ENCODE measurements at regions not wholly inside any gene's neighbourhood (a gene's known extent, or its start where the extent isn't known, plus 50 kb on each side); places are given as distances from the start of the nearest gene placed in this dataset.
"Not testable (repeated sequence)": the region's sequence is repeated elsewhere in the genome, so short reads cannot be mapped to it uniquely, and the experiment has no call there.

GRCh38 chr9:81431641-81432040 lies 257.7 kb downstream of the TLE1 start:
- DNase-seq (ENCODE audit: low read depth) = peak; percentile 100

GRCh38 chr9:81430727-81431126 lies 258.6 kb downstream of the TLE1 start:
- peak; percentile 61 for DNase-seq (ENCODE audit: low read depth)

DNA sequence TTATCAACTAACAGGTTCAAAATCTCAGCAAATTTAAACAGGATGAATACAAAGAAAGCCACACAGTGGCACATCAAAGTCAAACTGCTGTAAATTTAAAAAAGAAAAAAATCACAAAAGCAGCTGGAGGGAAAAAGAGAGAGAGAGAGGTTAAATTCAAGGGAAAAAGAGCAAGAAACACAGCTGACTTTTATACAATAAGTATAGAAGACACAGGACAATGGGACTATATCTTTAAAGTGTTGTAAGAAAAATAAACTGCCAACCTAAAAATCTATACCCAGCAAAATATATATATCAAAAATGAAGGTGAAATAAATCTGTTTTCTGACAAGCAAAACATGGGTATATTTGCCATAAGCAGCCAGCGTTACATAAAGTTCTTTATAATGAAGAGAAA lies 261.5 kb downstream of the TLE1 start:
- peak; percentile 38 for DNase-seq (ENCODE audit: low read depth)

DNA sequence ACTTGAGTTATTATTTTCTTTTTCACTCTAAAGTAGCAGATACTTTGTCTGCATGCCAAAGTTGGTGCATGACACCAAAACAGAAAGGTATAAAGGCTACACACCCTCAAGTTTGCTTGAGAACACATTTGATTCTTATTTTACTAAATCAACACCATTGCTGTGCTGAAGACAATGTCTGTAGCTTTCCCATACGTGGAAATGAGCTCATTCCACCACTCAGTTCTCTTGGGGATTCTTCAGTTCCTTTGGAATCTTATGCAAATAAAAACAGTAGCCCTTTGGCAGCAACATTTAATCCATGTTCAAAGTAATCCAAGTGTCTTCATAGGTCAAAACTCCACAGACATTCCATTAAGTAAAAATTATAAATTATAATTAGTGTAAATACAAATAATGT lies 264.9 kb downstream of the TLE1 start:
- DNase-seq (ENCODE audit: low read depth) = peak; percentile 82

DNA sequence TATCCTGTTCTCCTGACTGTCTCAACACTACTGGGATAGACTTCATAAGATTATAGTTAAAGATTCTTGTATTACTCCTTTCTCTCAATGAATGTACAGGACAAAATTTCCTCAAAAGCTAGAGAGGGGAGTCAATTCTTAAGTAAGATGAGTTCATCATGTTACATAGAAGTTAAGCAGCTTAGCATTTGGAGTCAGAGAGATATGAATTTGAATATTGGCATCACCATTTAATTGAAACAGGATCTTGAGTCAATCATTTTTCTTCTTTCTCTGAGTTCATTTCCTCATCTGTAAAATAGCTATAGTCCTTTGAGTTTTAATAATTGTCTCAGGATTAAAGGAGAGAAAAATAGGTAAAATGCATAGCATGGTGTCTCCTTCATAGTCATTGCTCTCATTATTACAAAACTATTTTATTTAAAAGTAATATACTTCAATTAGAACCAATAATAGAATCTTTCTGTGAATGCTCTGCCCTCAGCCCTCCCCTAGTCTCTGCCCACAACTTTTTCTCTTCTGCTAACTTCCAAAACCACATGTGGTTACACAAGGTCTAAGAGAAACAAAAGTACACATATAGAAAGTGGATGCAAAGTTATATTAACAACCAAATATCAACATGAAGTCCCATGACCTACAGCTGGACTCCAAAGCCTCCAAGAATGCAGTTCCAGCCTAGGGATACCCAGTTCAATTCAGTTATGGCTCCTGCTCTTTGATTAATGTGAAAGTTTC lies 265.6 kb downstream of the TLE1 start:
- DNase-seq (ENCODE audit: low read depth) = peak; percentile 13

DNA sequence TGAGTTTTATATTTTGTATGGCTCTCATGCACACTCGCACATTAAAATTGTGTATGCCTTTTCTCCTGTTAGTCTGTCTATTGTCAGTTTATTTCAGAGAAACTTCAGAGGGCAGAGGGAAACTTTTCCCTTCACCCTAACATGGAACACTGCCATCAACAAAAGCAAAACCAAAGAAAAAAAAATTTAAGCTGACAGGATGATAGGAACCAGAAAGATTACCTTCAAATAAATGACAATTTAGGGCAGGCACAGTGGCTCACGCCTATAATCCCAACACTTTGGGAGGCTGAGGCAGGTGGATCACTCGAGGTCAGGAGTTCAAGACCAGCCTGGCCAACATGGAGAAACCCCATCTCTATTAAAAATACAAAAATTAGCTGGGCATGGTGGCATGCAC lies 268.3 kb downstream of the TLE1 start:
- not testable (repeated sequence) for DNase-seq (ENCODE audit: low read depth)

- DNase-seq (ENCODE audit: low read depth) = no peak
Observed at GRCh38 chr9:81420024-81420423, 269.3 kb downstream of the TLE1 start.

- no peak for DNase-seq (ENCODE audit: low read depth)
Observed at GRCh38 chr9:81417941-81418340, 271.4 kb downstream of the TLE1 start.

GRCh38 chr9:81417299-81417675 lies 272.1 kb downstream of the TLE1 start:
- no peak for DNase-seq (ENCODE audit: low read depth)

- DNase-seq (ENCODE audit: low read depth) = peak; percentile 63
Observed at GRCh38 chr9:81416476-81417298, 272.7 kb downstream of the TLE1 start.

DNA sequence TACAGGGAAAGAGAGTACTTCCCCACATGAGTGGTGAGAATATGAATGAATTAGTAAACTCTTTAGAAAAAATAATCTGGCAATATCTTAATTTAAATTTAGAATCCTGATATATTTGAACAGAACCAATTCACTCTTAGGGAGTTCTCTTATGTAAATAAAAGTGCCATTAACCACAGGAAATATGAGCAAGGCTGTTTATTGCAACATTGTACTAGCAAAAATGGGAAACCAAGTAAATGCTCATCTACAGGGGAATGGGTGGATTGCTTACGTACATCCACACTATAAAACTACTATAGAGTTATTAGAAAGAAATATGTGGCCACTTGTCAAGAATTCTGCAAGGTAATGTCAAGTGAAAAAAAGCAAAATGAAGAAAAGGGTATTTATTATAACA lies 274.5 kb downstream of the TLE1 start:
- DNase-seq (ENCODE audit: low read depth) = no peak

DNA sequence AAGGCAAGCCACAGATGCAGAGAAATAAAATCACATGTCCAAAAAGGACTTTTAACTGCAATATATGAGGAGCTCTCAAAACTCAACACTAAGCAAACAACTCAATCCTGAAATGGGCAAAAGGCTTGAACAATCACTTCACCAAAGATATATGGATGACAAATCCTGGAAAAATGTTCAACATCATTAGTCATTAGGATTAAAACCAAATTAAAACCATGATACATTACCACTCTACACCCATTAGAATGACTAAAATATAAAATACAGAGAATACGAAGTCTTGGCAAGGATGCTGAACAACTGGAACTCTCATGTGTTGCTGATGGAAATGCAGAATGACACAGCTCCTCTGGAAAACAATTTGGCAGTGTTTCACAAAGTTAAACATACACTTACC lies 277.4 kb downstream of the TLE1 start:
- peak; percentile 91 for DNase-seq (ENCODE audit: low read depth)

DNA sequence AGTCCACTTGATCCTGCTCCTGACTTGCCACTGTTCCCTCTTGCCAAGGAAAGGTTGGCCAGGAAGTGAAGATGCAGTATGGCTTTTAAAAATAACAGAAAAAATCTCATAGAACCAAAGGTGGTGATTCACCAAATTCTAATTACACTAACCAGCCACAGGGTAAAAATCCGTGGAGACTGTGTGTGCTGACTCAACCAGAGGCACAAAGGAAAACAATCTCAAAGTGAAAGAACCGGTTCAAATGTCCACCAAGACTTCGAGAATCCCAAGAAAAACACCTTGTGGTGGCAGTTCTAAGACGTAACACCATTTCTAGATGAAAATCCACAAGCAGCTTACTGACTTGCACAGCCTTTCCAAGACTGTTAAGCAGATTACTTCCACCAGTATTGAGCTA lies 279.1 kb downstream of the TLE1 start:
- DNase-seq (ENCODE audit: low read depth) = peak; percentile 96

- no peak for DNase-seq (ENCODE audit: low read depth)
Observed at GRCh38 chr9:81408951-81409350, 280.4 kb downstream of the TLE1 start.

GRCh38 chr9:81404931-81405598 lies 284.3 kb downstream of the TLE1 start:
- no peak for DNase-seq (ENCODE audit: low read depth)

DNA sequence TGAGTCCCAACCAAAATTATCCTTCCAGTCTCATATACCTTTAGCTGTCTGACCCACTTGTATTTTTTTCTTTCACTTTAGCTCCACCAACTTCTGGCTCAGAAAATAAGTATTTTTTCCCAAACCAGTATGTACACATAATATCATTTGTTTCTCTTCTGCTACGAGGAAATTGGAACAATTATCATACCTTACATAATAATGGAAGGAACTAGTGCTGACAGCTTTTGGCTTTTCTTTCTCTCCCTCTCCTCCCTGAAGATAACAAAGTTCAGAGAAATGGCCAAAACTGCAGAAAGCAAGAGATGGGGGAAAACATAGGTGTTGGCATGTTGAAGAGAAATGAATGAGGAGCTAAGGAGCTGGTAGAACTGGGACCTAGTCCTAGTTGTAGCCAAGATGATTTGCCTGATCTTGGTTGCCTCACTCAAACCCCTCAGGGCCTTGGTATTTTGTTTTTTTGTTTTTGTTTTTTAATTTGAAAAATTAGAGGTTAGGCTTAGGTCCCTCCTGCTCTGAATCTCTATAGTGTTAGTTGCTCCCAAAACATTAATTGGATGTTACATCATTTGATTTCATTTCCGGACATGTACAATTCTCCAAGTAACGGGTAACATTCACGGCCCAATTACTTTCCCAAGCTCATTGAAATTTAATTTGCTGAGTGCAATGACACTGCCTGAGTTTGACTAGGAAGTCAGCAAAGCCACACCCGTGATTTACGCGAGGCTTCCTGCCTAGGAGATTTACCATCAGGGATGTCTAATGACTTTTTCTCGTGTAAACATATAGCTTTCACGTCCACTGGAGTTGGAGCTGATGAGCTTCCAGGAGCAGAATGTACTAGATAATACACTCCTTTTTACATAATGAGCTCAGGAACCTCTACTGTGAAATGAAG lies 291.6 kb downstream of the TLE1 start:
- DNase-seq (ENCODE audit: low read depth) = no peak

DNA sequence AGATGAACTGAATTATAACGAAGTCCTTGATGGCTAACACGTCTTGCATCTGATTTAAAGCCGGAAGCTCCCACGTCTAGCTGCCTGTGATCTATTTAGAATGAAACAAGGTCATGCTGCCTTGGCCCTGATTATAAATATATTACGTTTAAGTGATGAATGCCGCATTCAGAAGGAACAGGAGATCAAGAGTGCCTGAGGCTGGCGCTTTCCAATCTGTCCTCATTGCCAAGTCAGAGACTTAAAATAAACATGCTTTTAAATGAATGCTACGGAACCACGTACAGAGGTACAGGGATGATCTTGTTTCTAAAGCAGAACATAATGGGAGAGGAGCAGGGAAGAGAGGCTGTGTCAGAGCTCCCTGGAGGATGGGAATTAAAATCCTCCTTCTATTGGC lies 292.8 kb downstream of the TLE1 start:
- no peak for DNase-seq (ENCODE audit: low read depth)

GRCh38 chr9:81395676-81396054 lies 293.7 kb downstream of the TLE1 start:
- DNase-seq (ENCODE audit: low read depth) = no peak

DNA sequence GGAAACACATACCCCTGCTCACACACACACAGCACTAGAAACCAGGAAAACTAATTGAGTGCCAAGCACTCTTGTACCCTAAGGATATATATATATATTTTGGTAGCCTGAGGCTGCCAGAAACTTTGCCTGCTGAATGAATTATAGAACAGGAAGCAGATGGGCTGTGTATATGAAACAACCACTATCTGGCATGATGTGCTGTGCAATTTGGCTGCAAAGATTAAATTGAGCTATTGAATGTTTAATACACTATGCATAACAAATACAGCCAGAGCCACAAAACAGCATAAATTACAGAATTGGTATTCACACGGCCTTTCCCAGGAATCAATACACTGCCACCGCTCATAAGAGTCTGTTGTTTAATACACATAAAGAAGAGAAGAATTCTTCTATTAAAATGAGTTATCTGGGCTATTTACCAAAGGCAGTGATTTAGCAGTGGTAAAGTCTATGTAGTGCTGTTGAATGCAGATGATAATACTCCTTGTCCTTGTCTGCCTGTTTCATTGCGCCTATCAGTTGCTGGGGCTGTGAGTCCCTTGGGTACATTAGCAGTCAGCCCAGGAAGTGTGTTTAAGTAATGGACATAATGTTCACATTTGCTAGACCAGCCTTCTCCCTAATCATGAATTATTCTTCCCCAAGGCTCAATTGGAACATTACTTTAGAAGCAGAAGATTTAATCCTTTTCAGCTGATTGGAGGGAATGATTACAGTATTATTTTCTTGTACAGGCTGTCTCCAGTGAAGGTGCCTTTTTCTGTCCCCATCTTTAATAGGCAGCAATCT lies 294.3 kb downstream of the TLE1 start:
- peak; percentile 43 for DNase-seq (ENCODE audit: low read depth)

DNA sequence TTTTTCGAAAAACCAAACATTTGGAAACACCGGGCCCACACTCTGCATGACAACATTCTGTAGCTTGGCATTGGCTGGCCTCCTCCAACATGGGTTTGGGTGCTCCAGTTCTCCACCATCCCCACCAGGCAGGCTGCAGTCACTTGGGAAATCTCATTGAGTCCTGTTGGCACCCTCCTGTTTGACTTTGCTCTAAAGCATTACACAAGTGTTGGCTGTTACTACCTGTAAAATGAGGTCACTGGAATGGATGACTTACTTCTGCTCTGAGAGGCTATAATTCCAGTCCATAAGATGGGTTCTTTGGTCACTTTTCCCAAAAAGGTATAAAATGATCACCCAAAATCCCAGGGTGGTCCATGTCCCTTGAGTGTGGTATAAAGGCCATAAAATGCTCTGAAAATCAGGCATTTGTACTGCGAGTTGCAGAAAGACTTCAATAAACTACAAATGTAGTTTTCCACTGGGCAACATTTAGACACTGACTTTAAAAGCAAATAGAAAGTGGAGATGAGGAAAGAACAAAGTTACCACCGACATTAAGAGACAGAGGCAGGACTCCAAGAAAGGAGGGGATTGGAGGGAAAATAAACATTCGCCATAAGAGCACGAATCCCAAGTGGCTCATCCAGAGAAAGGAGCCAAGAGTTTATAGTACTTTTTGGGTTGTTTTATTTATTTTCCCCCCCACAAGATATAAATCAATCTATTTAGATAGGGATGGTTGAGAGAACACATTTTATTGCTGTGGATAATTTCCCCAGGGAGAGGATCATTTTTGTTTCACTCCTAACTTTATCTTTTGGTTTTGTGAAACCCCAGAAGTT lies 295.1 kb downstream of the TLE1 start:
- DNase-seq (ENCODE audit: low read depth) = no peak
